H1 (cell line): ENCODE measurements at regions not wholly inside any gene's neighbourhood (a gene's known extent, or its start where the extent isn't known, plus 50 kb on each side); places are given as distances from the start of the nearest gene placed in this dataset.

ENCODE experiments used
- CTCF ChIA-PET: fragments of 300-600 bp; sonication (Branson Sonifier 250); formaldehyde crosslinking; loops from one replicate; lab custom pipeline; 2021; ENCODE audit not compliant: partially characterized antibody; lab: Charles Lee
- POLR2A ChIA-PET: fragments of 300-600 bp; sonication (Branson Sonifier 250); formaldehyde crosslinking; loops from one replicate; lab custom pipeline; 2021; ENCODE audit warnings: inconsistent platforms; ENCODE audit not compliant: partially characterized antibody; lab: Charles Lee
- DNase-seq, 2 experiments: peaks; one replicate each; pipeline versions ENCODE4 v3.0.0 to v3.0.0-alpha.2; 2010 to 2022; ENCODE audit warnings: low spot score in 2 of 2, low read depth in 1 of 2, mixed read lengths in 1 of 2
- FAIRE-seq: peaks from 2 replicates; lab custom pipeline; 2011; peaks lifted over from hg19 to GRCh38; lab: Jason Lieb, UNC
- H2AFZ ChIP-seq: 2 replicates; pipeline ENCODE4 v1.8.1; 2012; ENCODE audit warnings: low read length, inconsistent platforms
- H2AK5ac ChIP-seq: 2 replicates; pipeline ENCODE4 v1.6.1; 2013; ENCODE audit warnings: low read depth, low read length
- H2BK120ac ChIP-seq: replicated peaks from 2 replicates; pipeline ENCODE3; 2013; ENCODE audit warnings: low read depth, low read length, inconsistent platforms
- H2BK12ac ChIP-seq: 2 replicates; pipeline ENCODE4 v1.6.1; 2013; ENCODE audit warnings: low read depth, low read length
- H2BK15ac ChIP-seq: 2 replicates; pipeline ENCODE4 v1.6.1; 2013; ENCODE audit warnings: low read length
- H2BK20ac ChIP-seq: 2 replicates; pipeline ENCODE4 v1.6.1; 2013; ENCODE audit warnings: low read length
- H2BK5ac ChIP-seq: 2 replicates; pipeline ENCODE4 v1.6.1; 2013; ENCODE audit warnings: low read depth, low read length
- H3K14ac ChIP-seq: 2 replicates; pipeline ENCODE4 v1.6.1; 2013; ENCODE audit warnings: inconsistent platforms; ENCODE audit not compliant: insufficient read length
- H3K18ac ChIP-seq: 2 replicates; pipeline ENCODE4 v1.6.1; 2013; ENCODE audit warnings: low read length; ENCODE audit errors: extremely low read depth
- H3K23ac ChIP-seq: 2 replicates; pipeline ENCODE4 v1.6.1; 2013; ENCODE audit warnings: inconsistent platforms; ENCODE audit not compliant: insufficient read length
- H3K23me2 ChIP-seq: 2 replicates; pipeline ENCODE4 v1.6.1; 2013; ENCODE audit warnings: low read depth, low read length
- H3K27ac ChIP-seq: 2 replicates; pipeline ENCODE4 v1.6.1; 2011; ENCODE audit warnings: low read depth, low read length, inconsistent platforms
- H3K27me3 ChIP-seq, 4 experiments: replicated peaks in 1 of 4; 1 replicate in 1 of 4; 2 replicates in 3 of 4; pipeline versions ENCODE4 v1.6.1 to v1.8.1; 2011 to 2013; ENCODE audit warnings: low read length in 3 of 4, mild to moderate bottlenecking in 3 of 4, inconsistent platforms in 2 of 4, mixed read lengths in 2 of 4, moderate library complexity in 1 of 4; ENCODE audit not compliant: control insufficient read depth in 3 of 4, insufficient read depth in 3 of 4; ENCODE audit errors: extremely low read depth in 1 of 4
- H3K36me3 ChIP-seq, 4 experiments: 2 replicates each; pipeline versions ENCODE4 v1.6.1 to v1.8.1; 2011 to 2013; ENCODE audit warnings: mild to moderate bottlenecking in 4 of 4, low read length in 3 of 4, moderate library complexity in 2 of 4, control low read depth in 1 of 4, inconsistent platforms in 1 of 4; ENCODE audit not compliant: insufficient read depth in 4 of 4, control insufficient read depth in 2 of 4
- H3K4ac ChIP-seq: replicated peaks from 2 replicates; pipeline ENCODE3; 2013; ENCODE audit warnings: low read length, low read depth, mixed read lengths, inconsistent platforms; ENCODE audit not compliant: insufficient read length
- H3K4me1 ChIP-seq, 4 experiments: replicated peaks in 1 of 4; 1 replicate in 1 of 4; 2 replicates in 3 of 4; pipeline versions ENCODE4 v1.6.1 to v1.8.1; 2011 to 2013; ENCODE audit warnings: low read length in 3 of 4, inconsistent platforms in 2 of 4, mixed read lengths in 1 of 4; ENCODE audit not compliant: insufficient read depth in 4 of 4, control insufficient read depth in 3 of 4
- H3K4me2 ChIP-seq, 2 experiments: 2 replicates each; pipeline versions ENCODE4 v1.6.1 to v1.8.1; 2011 to 2013; ENCODE audit warnings: low read depth in 2 of 2, low read length in 2 of 2, control low read depth in 1 of 2, inconsistent platforms in 1 of 2, mild to moderate bottlenecking in 1 of 2; ENCODE audit not compliant: insufficient read depth in 1 of 2
- H3K4me3 ChIP-seq, 4 experiments: fragments of 200-600, 300-600 bp in 1 of 4; sonication (generic), shearing (Covaris generic), sonication (Bioruptor Twin) in 1 of 4; 2 replicates each; pipeline versions ENCODE4 v1.5.1 to v1.8.1; 2011 to 2016; ENCODE audit warnings: low read length in 4 of 4, low read depth in 3 of 4, control low read depth in 2 of 4, inconsistent platforms in 2 of 4, mild to moderate bottlenecking in 2 of 4, mixed read lengths in 1 of 4, moderate library complexity in 1 of 4; ENCODE audit not compliant: insufficient read depth in 2 of 4; ENCODE audit errors: extremely low read depth in 1 of 4
- H3K56ac ChIP-seq: replicated peaks from 2 replicates; pipeline ENCODE3; 2013; ENCODE audit warnings: low read depth, mild to moderate bottlenecking, mixed read lengths, low read length, inconsistent platforms; ENCODE audit not compliant: insufficient read length
- H3K79me1 ChIP-seq: 2 replicates; pipeline ENCODE4 v1.6.1; 2013; ENCODE audit warnings: low read depth, low read length, control low read depth
- H3K79me2 ChIP-seq, 2 experiments: 2 replicates each; pipeline versions ENCODE4 v1.6.1 to v1.8.1; 2012 to 2013; ENCODE audit warnings: low read length in 2 of 2, mild to moderate bottlenecking in 2 of 2, inconsistent platforms in 1 of 2; ENCODE audit not compliant: insufficient read depth in 2 of 2, control insufficient read depth in 1 of 2
- H3K9ac ChIP-seq, 4 experiments: replicated peaks in 1 of 4; 1 replicate in 1 of 4; 2 replicates in 3 of 4; pipeline versions ENCODE4 v1.6.1 to v1.8.1; 2011 to 2013; ENCODE audit warnings: low read depth in 3 of 4, low read length in 3 of 4, control low read depth in 2 of 4, mild to moderate bottlenecking in 2 of 4, moderate library complexity in 2 of 4, inconsistent platforms in 1 of 4; ENCODE audit errors: extremely low read depth in 1 of 4
- H3K9me3 ChIP-seq, 2 experiments: 2 replicates each; pipeline versions ENCODE4 v1.6.1 to v1.8.1; 2012 to 2013; ENCODE audit warnings: mild to moderate bottlenecking in 2 of 2, moderate library complexity in 2 of 2, control low read depth in 1 of 2, inconsistent platforms in 1 of 2, low read depth in 1 of 2, low read length in 1 of 2, mixed read lengths in 1 of 2; ENCODE audit not compliant: insufficient read depth in 2 of 2
- H4K20me1 ChIP-seq, 2 experiments: replicated peaks in 1 of 2; 2 replicates each; pipeline versions ENCODE3 to v1.8.1; 2011 to 2013; ENCODE audit warnings: inconsistent platforms in 2 of 2, low read length in 2 of 2, mild to moderate bottlenecking in 1 of 2; ENCODE audit not compliant: insufficient read depth in 2 of 2, control insufficient read depth in 1 of 2
- H4K5ac ChIP-seq: 2 replicates; pipeline ENCODE4 v1.6.1; 2013; ENCODE audit warnings: low read length, low read depth, mixed read lengths, inconsistent platforms; ENCODE audit not compliant: insufficient read length
- H4K8ac ChIP-seq: 2 replicates; pipeline ENCODE4 v1.8.0; 2013; ENCODE audit warnings: mild to moderate bottlenecking, moderate library complexity, low read length, inconsistent platforms; ENCODE audit not compliant: insufficient read depth; ENCODE audit errors: extremely low read depth
- H4K91ac ChIP-seq: replicated peaks from 2 replicates; pipeline ENCODE3; 2013; ENCODE audit warnings: low read length, mixed read lengths, inconsistent platforms; ENCODE audit not compliant: insufficient read length
- ASH2L ChIP-seq: fragments of 200-600, 300-600 bp; sonication (generic); IDR thresholded peaks from one replicate; pipeline ENCODE4 v1.7.1; 2017; ENCODE audit warnings: low read length
- BACH1 ChIP-seq: IDR thresholded peaks from 2 replicates; pipeline ENCODE4 v1.6.1; 2012; ENCODE audit warnings: low read length, improper control_type of control experiment
- CREB1 ChIP-seq: IDR thresholded peaks from 2 replicates; pipeline ENCODE4 v1.6.1; 2012; ENCODE audit warnings: inconsistent platforms
- CTBP2 ChIP-seq: IDR thresholded peaks from 2 replicates; pipeline ENCODE4 v1.7.0; 2011; ENCODE audit warnings: borderline replicate concordance, mild to moderate bottlenecking, moderate library complexity, mixed read lengths, low read length; ENCODE audit not compliant: insufficient read depth, insufficient read length
- FOSL1 ChIP-seq: IDR thresholded peaks from 2 replicates; pipeline ENCODE4 v1.6.1; 2011; ENCODE audit warnings: mild to moderate bottlenecking, low read depth, low read length, moderate library complexity; ENCODE audit not compliant: insufficient read depth
- KDM1A ChIP-seq: fragments of 200-600, 300-600 bp; sonication (generic); IDR thresholded peaks from 2 replicates; pipeline ENCODE4 v1.7.1; 2016; ENCODE audit warnings: mild to moderate bottlenecking, low read length, borderline replicate concordance
- KDM4A ChIP-seq: IDR thresholded peaks from one replicate; pipeline ENCODE4 v1.7.1; 2012; ENCODE audit warnings: low read depth, mild to moderate bottlenecking, moderate library complexity, low read length, inconsistent platforms; ENCODE audit not compliant: severe bottlenecking
- MAFK ChIP-seq: IDR thresholded peaks from 2 replicates; pipeline ENCODE4 v1.6.1; 2012; ENCODE audit warnings: low read depth, mild to moderate bottlenecking, improper control_type of control experiment, low read length
- RFX5 ChIP-seq: IDR thresholded peaks from 2 replicates; pipeline ENCODE4 v1.6.1; 2011; ENCODE audit warnings: low read depth, low read length, improper control_type of control experiment, borderline replicate concordance
- SP2 ChIP-seq: IDR thresholded peaks from 2 replicates; pipeline ENCODE4 v1.6.1; 2012; ENCODE audit warnings: mild to moderate bottlenecking, low read length, inconsistent platforms
- WGBS, 2 experiments: shearing (Covaris generic) in 1 of 2; methylation state at CpG; one replicate each; pipeline versions ENCODE4 v1.1.6 to v1.1.7; 2013 to 2015; ENCODE audit warnings: low lambda C conversion rate in 2 of 2, mixed read lengths in 2 of 2, inconsistent platforms in 1 of 2, low coverage in 1 of 2, missing lambda C conversion rate in 1 of 2; ENCODE audit not compliant: insufficient replicate concordance in 2 of 2, insufficient coverage in 1 of 2, insufficient read length in 1 of 2; ENCODE audit errors: extremely low coverage in 1 of 2, missing lambda C conversion rate in 1 of 2; 5-methylcytosine and 5-hydroxymethylcytosine counted together

GRCh38 chr10:90988024-90988423 is 67.1 kb upstream of the ANKRD1 start:
- H4K20me1 ChIP-seq, result no peaks in the 10 kb centered on the region
- H2BK12ac ChIP-seq, result no peak overlapping the region
- H3K23me2 ChIP-seq, result no peaks in the 10 kb centered on the region
- no peaks in the 10 kb centered on the region for H3K79me1 ChIP-seq
- H3K36me3 ChIP-seq, result no peaks in the 10 kb centered on the region
- H3K9ac ChIP-seq, result no peak overlapping the region
- no peak for FAIRE-seq
- TF ChIP-seq FOSL1, result no peak
- no peak for TF ChIP-seq BACH1
- TF ChIP-seq SP2, result no peak
- no peak; the same call in 1 of the 2 replicates for TF ChIP-seq MAFK
- TF ChIP-seq RFX5, result no peak
- TF ChIP-seq CREB1, result no peak
- no peak for TF ChIP-seq KDM1A
- no peak for TF ChIP-seq KDM4A
- TF ChIP-seq ASH2L, result no peak
- no peak for TF ChIP-seq CTBP2
- no peak overlapping the region for H2AK5ac ChIP-seq
- no peak overlapping the region for H2BK120ac ChIP-seq
- H3K79me2 ChIP-seq, result no peaks in the 10 kb centered on the region
- H3K9me3 ChIP-seq, result no peaks in the 10 kb centered on the region
- no peak overlapping the region for H2BK5ac ChIP-seq
- WGBS, 2 experiments, result 88% methylated on average over 4 of the region's 4 CpGs; no CpG with 5 or more reads in 1 of the 2 experiments
- no peak overlapping the region for H4K8ac ChIP-seq
- no peak overlapping the region for H4K5ac ChIP-seq
- POLR2A ChIA-PET, result no interaction called here
- CTCF ChIA-PET, result interaction anchor here (1.2 to 2.9 kb wide), 4 partner anchors 9 to 76 kb away, joined by 4 to 11 read pairs (median 6); no protein-coding TSS in a partner anchor
- no peak overlapping the region for H2BK20ac ChIP-seq
- H3K4me3 ChIP-seq, result no peak overlapping the region
- H3K27ac ChIP-seq, result no peak overlapping the region
- no peak overlapping the region for H2BK15ac ChIP-seq
- H3K23ac ChIP-seq, result no peak overlapping the region
- no peak overlapping the region for H3K4ac ChIP-seq
- no peak overlapping the region for H3K14ac ChIP-seq
- H2AFZ ChIP-seq, result no peak overlapping the region
- H3K56ac ChIP-seq, result no peak overlapping the region
- H3K4me1 ChIP-seq, result no peaks in the 10 kb centered on the region; a peak in 1 of 7 replicates
- H3K27me3 ChIP-seq, result peaks cover 0 to 2% (median 1%) of the 10 kb centered on the region in 4 experiments; a peak in 3 of 7 replicates
- no peak overlapping the region for H3K18ac ChIP-seq
- no peak overlapping the region for H4K91ac ChIP-seq
- no peak for DNase-seq
- no peak overlapping the region for H3K4me2 ChIP-seq
